ENCODE measurements at regions not wholly inside any gene's neighbourhood (a gene's known extent, or its start where the extent isn't known, plus 50 kb on each side); places are given as distances from the start of the nearest gene placed in this dataset.
"Not testable (repeated sequence)": the region's sequence is repeated elsewhere in the genome, so short reads cannot be mapped to it uniquely, and the experiment has no call there.

- DNase-seq (ENCODE audit: low spot score) = no peak
Measured at GRCh38 chr2:238521002-238521401, 94.3 kb downstream of the ASB1 start.

DNA sequence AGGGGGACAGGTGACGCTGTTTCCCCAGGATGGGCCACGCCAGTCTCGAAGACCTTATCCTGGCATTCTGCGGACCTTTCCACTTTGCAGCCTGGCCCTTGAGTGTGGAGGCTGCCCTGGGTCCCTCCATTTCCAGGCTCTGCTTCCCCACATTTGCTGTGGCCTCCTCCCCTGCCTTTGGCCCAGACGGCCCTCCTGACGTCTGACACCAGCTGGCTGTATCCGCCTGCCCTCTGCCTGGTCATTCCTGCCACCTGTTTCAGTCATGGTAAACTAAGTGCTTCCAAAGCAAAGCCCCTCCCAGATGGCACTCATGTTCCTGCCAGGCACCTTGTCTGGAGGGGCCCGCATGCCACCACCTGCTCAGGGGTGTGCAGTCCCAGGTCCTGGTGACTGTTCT is 95.1 kb downstream of the ASB1 start:
- no peak for DNase-seq (ENCODE audit: low spot score)

DNA sequence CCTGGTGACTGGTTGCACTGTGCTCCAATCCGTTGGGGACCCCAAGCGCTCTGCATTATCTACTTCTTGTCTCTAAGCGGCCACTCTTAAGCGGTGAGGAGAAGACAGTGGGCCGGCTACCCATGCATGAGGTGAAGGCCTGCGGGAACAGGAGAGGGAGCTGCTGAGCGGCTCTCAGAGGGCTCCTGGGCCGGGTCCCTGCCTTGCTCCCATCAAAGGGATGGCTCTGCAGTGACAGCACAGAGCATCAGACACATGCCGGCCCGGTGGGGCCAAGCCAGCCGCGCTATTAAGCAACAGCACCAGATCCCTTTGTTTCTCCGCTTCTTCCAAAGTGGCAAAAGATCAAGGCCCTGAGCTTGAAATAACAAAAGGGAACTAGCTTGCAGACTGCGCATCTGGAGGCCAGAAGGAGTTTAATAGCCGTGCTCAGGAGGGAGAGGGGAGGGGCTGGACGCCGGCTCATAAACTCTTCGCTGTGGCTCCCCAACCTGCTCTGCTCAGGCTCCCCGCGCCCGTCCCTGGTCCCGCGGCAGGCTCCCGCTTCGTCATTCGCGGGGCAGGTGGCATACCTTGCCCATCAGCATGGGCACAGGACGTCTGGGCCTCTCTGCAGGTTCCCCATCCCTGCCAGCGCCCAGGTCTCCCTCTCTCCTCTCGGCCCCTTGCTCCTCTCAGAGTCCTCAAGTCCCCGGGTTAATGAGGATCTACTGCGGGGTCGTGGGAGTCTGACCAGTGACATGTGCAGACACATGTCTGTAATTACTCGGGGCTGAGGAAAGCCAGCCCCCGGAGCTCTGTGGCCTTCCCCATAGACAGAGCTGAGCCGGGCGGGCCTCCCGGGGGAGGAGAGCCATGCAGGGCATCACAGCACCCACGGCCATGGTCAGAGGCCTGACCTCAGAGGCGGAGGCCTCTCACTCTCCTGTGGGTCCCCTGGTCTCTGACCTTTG is 96.7 kb downstream of the ASB1 start:
- no peak for DNase-seq (ENCODE audit: low spot score)

DNA sequence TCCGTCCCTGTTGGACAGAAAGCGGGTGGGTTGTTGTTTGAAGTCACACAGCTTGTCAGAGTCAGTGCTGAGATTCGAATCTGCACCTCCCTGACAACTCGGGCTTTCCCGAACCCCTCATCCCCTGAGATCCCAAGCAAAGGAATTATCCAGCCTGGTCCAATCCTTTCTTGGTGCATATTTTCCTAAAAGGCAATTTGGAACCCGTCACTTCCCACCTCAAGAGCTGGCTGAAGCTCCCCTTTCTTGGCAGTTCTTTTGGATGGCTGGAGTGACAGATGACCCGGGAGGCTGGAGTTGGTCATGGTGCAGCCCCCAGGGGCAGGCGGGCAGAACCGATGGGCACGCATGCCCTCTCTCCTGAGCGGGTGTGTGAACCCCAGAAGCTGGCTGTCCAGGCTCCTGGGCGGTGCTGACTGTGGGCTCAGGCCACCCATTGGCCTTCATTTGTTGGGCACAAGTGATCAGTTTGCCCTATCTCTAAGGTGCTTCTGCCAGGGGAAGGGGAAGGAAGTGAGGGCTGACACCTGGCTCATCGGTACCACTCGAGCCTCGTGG is 97.8 kb downstream of the ASB1 start:
- no peak for DNase-seq (ENCODE audit: low spot score)

- no peak for DNase-seq (ENCODE audit: low spot score)
Measured at GRCh38 chr2:238525990-238526389, 99.3 kb downstream of the ASB1 start.

DNA sequence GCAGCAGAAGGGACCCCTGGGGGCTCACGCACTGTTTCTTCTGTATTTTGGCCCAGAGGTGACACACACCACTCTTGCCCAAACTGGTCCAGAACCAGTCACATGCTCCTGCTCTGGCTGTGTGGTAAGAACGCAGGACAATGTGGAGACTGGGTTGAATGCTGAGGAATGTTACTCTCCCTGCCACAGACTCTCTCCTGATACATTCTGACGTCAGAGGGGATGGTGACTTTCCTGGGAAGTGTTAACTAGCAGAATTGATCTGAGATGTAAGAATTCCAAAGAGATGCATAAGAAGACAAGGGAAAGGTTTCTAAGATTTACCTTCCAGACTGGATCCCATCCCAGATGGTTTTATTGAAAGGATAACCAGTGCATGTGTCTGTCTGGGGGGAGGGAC is 100.8 kb downstream of the ASB1 start:
- DNase-seq (ENCODE audit: low spot score) = no peak

DNA sequence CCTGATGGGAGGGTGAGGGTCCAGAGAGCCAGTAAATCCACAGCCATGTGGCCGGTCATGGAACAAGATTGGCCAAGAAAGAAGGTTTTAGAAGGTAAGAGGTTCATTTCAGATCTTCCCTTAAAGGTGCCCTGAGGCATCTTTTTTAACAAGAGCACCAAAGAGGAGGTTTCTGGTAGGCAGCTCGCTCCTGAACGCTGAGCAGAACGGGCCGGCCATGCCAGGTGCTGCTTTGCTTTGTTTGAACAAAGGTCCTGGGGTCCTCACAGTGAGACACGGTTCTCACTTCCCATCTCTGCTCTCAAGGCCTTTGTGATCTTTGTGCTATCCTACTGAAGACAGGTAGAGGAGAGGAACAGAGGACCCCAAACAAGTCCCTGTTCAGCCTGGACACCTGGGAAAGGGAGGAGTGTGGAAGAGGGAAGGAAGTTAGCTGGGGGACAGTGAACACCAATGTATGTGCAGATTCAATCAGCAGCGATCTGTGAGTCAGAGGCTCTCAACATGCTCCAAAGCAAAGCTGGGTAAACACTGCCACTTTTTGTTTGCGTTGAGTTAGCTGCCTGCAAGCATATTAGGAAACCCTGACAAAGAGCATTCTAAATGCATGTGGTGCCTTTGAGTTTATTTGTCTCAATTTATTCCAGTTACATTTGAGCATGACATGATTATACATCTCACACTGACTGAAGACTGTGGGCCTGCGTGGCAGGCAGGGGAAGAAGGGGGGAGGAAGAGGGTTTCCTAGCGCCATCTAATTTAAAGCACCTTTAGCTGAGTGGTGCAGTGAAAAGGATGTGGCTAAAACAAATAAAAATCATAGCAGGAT is 102.4 kb downstream of the ASB1 start:
- DNase-seq (ENCODE audit: low spot score) = no peak

DNA sequence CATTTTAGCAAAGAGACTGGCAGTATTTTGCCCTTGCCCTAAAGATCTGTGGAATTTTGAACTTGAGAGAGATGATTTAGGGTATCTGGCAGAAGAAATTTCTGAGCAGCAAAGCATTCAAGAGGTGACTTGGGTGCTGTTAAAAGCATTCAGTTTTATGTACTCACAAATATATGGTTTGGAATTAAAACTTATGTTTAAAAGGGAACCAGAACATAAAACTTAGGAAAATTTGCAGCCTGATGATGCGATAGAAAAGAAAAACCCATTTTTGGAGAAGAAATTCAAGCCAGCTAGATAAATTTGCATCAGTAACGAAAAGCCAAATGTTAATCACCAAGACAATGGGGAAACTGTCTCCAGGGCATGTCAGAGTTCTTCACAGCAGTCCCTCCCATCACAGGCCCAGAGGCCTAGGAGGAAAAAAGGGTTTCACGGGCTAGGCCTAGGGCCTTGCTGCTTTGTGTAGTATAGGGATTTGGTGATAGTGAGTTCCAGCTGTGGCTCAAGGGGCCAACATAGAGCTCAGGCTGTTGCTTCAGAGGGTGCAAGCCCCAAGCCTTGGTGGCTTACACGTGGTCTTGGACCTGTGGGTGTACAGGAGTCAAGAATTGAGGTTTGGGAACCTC is 104.4 kb downstream of the ASB1 start:
- DNase-seq (ENCODE audit: low spot score) = not testable (repeated sequence)

- not testable (repeated sequence) for DNase-seq (ENCODE audit: low spot score)
Measured at GRCh38 chr2:238543732-238544131, 117.0 kb downstream of the ASB1 start.

GRCh38 chr2:238548902-238549462 is 122.3 kb downstream of the ASB1 start:
- no peak for DNase-seq (ENCODE audit: low spot score)

DNA sequence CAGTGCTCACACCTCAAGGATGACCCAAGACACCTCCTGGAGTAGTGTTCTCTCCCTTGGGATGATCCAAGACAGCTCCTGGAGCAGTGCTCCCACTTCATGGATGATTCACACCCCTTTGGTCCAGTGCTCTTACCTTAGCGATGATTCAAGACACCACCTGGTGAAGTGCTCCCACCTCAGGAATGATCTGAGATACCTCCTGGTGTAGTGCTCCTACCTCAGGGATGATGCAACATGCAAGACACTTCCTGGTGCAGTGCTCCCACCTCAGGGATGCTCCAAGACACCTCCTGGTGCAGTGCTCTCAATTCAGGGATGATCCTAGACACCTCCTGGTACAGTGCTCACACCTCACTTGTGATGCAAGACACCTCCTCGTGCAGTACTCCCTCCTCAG is 123.1 kb downstream of the ASB1 start:
- no peak for DNase-seq (ENCODE audit: low spot score)

GRCh38 chr2:238551091-238551490 is 124.4 kb downstream of the ASB1 start:
- DNase-seq (ENCODE audit: low spot score) = no peak

DNA sequence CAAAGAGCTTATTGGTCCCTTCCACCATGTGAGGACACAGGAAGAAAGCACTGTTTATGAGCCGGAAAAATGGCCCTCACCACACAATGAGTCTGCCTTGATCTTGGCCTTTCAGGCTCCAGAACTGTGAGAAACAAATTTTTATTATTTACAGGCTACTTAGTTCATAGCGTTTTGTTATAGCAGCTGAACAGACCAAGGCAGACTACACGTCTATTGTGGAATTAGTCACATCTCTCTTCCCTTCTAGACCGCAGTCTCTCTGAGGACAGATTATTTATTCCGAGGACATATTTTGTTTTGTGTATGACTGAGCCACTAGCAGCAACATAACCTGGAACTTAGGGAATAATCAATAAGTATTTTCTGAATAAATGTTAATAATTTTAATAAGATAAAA is 125.5 kb downstream of the ASB1 start:
- DNase-seq (ENCODE audit: low spot score) = no peak

DNA sequence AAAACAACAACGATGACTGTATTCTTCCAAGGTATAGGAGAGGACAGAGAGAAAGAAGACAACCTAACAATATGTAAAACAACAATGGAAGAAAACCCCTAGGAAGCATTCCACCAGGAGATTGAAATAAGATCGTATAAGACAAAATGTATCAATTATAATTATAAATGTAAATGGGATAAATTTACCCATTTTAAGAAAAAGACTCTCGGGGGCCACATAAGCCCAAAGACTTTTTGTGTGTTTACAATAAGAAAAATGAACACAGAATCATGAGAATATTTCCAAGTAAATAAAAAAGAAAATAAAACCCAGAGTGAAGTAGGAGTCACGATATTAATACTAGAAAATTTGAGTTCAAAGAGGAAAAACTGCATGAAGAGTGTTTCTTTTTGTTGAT is 126.4 kb downstream of the ASB1 start:
- no peak for DNase-seq (ENCODE audit: low spot score)

- no peak for DNase-seq (ENCODE audit: low spot score)
Measured at GRCh38 chr2:238554468-238555315, 128.0 kb downstream of the ASB1 start.

DNA sequence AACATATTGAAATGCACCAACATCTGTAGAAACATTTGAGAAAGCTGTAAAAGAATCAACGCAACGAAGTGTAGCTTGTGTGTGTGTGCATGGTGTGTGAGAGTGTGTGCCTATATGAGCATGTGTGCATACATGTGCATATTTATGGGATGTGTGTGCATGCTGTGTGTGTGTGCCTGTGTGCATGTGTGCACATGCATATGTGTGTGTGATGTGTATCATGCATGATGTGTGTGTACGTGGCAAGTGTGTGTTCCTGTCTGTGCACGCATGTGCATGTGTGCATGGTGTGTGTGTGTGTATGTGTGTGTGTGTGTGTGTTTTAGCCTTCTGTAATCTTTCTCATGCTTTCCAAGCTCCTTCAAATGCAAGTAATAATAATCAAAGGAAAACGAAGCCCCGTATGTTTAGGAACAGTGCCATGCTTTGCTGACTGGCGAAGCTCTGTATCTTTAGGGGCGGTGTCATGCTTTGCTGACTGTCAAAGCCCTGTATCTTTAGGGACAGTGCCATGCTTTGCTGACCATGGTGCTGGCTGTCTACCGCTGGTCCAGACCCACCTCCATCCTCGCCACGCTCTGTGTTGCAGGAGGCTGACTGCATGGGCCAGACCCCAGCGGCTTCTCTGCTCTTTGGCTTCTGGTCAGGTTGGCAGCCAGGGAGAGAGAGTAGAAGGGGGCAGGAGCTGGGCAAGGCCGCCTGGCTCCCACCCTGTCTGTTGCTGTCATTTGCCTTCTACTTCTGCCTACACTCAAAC is 129.2 kb downstream of the ASB1 start:
- no peak for DNase-seq (ENCODE audit: low spot score)

- DNase-seq (ENCODE audit: low spot score) = no peak
Measured at GRCh38 chr2:238557431-238557830, 130.7 kb downstream of the ASB1 start.

- no peak for DNase-seq (ENCODE audit: low spot score)
Measured at GRCh38 chr2:238557936-238558335, 131.2 kb downstream of the ASB1 start.

DNA sequence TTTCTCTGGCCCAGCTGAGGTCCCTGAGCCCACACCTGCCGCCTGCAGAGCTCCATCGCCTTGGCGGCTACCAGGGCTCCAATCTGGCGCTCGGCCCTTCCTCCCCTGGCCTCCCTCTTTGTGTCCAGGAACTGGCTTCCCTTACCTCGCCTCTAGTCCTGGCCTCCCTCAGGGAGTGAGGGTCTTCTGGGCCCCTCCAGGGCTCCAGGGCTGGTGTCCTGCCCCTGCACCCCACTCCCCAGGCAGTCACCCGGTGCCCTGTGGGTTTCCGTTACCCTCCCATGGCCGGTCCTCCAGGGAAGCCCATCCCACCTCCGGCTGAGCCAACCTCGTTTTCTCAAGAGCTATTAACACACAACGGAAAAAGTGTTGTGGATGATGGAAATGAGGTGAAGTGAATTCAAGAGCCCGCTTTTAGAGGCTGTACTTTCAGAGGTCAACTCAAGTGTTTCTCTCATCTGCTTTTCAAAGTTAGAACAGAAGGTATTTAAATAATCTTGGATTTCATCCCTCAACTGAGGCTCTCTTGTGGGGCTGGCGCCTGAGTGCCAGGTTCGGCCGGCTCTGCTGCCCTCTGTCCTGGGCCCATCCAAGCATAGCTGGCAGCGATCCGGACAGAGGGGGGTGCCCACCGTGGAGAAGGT is 131.9 kb downstream of the ASB1 start:
- DNase-seq (ENCODE audit: low spot score) = no peak

- no peak for DNase-seq (ENCODE audit: low spot score)
Measured at GRCh38 chr2:238560234-238560633, 133.5 kb downstream of the ASB1 start.

Data from CD4-positive, alpha-beta T cell treated with Interleukin-2 at 100 ng/mL for 4 hours (primary cell).